Upper lobe of left lung (tissue), 4 donors: ENCODE measurements at regions not wholly inside any gene's neighbourhood (a gene's known extent, or its start where the extent isn't known, plus 50 kb on each side); places are given as distances from the start of the nearest gene placed in this dataset.

ENCODE experiments used
- EP300 ChIP-seq, 4 donors: sonication (generic); formaldehyde crosslinking; IDR thresholded peaks; one replicate each; pipeline ENCODE4 v1.5.1; 2017; ENCODE audit warnings: antibody characterized with exemption in 4 of 4, control low read depth in 2 of 4
- POLR2A ChIP-seq, 4 donors: fragments of 450-650 bp; IDR thresholded peaks; one replicate each; pipeline ENCODE4 v1.5.1; 2016 to 2017; ENCODE audit warnings: antibody characterized with exemption in 4 of 4, mild to moderate bottlenecking in 2 of 4
- POLR2AphosphoS5 ChIP-seq, 2 donors: sonication (generic); formaldehyde crosslinking; IDR thresholded peaks; one replicate each; pipeline ENCODE4 v1.5.1; 2017; ENCODE audit warnings: antibody characterized with exemption in 2 of 2
- TF ChIP-seq, protein P1 (sequence below), 6 experiments: fragments of 450-650 bp in 4 of 6; fragments of 200-600 bp in 2 of 6; sonication (generic) in 2 of 6; IDR thresholded peaks; one replicate each; pipeline ENCODE4 v1.5.1; 2016 to 2019; ENCODE audit warnings: antibody characterized with exemption in 6 of 6

DNA sequence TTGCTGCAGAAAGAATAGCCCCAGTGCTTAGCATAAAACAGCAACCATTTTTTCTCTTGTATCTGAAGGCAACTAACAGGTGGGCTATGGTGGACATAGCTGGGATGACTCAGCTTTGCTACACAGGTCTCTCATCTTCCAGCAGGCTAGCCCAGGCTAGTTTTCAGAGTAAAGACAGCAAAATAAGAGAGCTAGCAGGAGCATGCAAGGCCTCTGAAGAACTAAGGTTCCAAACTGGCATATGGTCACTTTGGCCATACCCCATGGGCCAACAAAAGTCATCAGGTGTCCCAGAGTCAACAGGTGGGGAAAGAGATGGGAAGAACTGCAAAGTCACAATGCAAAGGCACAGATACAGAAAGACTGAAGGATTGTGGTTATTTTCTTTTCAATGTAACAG is 571.6 kb upstream of the MGMT start:
- TF ChIP-seq POLR2AphosphoS5 (IDR thresholded peaks at IDR 0.05): no peak
- TF ChIP-seq, protein P1, sequence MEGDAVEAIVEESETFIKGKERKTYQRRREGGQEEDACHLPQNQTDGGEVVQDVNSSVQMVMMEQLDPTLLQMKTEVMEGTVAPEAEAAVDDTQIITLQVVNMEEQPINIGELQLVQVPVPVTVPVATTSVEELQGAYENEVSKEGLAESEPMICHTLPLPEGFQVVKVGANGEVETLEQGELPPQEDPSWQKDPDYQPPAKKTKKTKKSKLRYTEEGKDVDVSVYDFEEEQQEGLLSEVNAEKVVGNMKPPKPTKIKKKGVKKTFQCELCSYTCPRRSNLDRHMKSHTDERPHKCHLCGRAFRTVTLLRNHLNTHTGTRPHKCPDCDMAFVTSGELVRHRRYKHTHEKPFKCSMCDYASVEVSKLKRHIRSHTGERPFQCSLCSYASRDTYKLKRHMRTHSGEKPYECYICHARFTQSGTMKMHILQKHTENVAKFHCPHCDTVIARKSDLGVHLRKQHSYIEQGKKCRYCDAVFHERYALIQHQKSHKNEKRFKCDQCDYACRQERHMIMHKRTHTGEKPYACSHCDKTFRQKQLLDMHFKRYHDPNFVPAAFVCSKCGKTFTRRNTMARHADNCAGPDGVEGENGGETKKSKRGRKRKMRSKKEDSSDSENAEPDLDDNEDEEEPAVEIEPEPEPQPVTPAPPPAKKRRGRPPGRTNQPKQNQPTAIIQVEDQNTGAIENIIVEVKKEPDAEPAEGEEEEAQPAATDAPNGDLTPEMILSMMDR (IDR thresholded peaks at IDR 0.05): no peak
- no peak for TF ChIP-seq POLR2A (IDR thresholded peaks at IDR 0.05)
- TF ChIP-seq EP300 (IDR thresholded peaks at IDR 0.05): no peak
